T1000 (cell line): ENCODE measurements at regions not wholly inside any gene's neighbourhood (a gene's known extent, or its start where the extent isn't known, plus 50 kb on each side); places are given as distances from the start of the nearest gene placed in this dataset.

Experiments
- DNase-seq: peaks from one replicate; lab custom pipeline; 2025; ENCODE audit warnings: mixed read lengths; lab: John Stamatoyannopoulos, UW

GRCh38 chr3:15952543-15953175 lies 154.9 kb upstream of the ANKRD28 start:
- no peak for DNase-seq

GRCh38 chr3:15953841-15954240 lies 156.1 kb upstream of the ANKRD28 start:
- DNase-seq = no peak

- DNase-seq = no peak
These were observed 158.2 kb upstream of the ANKRD28 start for GRCh38 chr3:15955968-15956367.

- DNase-seq = no peak
These were observed 161.1 kb upstream of the ANKRD28 start for GRCh38 chr3:15958692-15959433.

GRCh38 chr3:15959434-15959811 lies 161.6 kb upstream of the ANKRD28 start:
- DNase-seq = no peak

- no peak for DNase-seq
These were observed 167.0 kb upstream of the ANKRD28 start for GRCh38 chr3:15964605-15965442.

GRCh38 chr3:15967577-15967976 lies 169.8 kb upstream of the ANKRD28 start:
- DNase-seq = no peak

- DNase-seq = no peak
These were observed 172.3 kb upstream of the ANKRD28 start for GRCh38 chr3:15969874-15970640.

- no peak for DNase-seq
These were observed 175.6 kb upstream of the ANKRD28 start for GRCh38 chr3:15973414-15973813.

- DNase-seq = no peak
These were observed 176.2 kb upstream of the ANKRD28 start for GRCh38 chr3:15973940-15974339.

- no peak for DNase-seq
These were observed 176.9 kb upstream of the ANKRD28 start for GRCh38 chr3:15974647-15975046.

GRCh38 chr3:15976524-15976923 lies 178.7 kb upstream of the ANKRD28 start:
- DNase-seq = no peak

GRCh38 chr3:15977090-15977489 lies 179.3 kb upstream of the ANKRD28 start:
- DNase-seq = no peak

GRCh38 chr3:15977598-15978232 lies 179.9 kb upstream of the ANKRD28 start:
- no peak for DNase-seq

GRCh38 chr3:15978801-15979200 lies 181.0 kb upstream of the ANKRD28 start:
- DNase-seq = no peak

GRCh38 chr3:15979495-15979894 lies 181.7 kb upstream of the ANKRD28 start:
- DNase-seq = no peak

- DNase-seq = no peak
These were observed 182.1 kb upstream of the ANKRD28 start for GRCh38 chr3:15979900-15980299.

GRCh38 chr3:15982243-15982642 lies 184.5 kb upstream of the ANKRD28 start:
- no peak for DNase-seq

- peak; percentile 88 for DNase-seq
These were observed 185.0 kb upstream of the ANKRD28 start for GRCh38 chr3:15982667-15983196.

- peak; percentile 73 for DNase-seq
These were observed 185.5 kb upstream of the ANKRD28 start for GRCh38 chr3:15983232-15983631.

- DNase-seq = no peak
These were observed 185.9 kb upstream of the ANKRD28 start for GRCh38 chr3:15983693-15984092.
